ENCODE measurements at regions not wholly inside any gene's neighbourhood (a gene's known extent, or its start where the extent isn't known, plus 50 kb on each side); places are given as distances from the start of the nearest gene placed in this dataset.

DNA sequence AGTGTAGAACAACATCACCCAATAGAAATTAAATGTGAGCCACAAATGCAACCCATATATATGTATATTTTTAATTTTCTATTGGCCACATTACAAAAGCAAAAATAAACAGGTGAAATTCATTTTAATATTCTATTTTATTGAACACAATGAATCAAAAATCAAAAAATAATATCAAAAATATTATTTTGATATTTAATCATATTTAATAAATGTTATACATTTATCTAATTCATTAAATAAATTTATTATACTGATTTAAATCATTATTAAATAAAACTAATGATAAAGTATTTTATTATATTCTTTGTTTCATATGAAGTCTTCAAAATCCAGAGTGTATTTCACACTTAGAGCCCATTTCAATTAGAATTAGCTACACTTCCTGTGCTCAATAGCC lies 98.4 kb upstream of the MANEA start:
- no peak overlapping the region for H3K4me3 ChIP-seq (ENCODE audit: low read depth, poor library complexity, severe bottlenecking)
- no peak for TF ChIP-seq CTCF (IDR thresholded peaks at IDR 0.05)
- intact Hi-C loops (cut with DNase I; ENCODE audit: low total_unique reads): no loop called here
- no peak for DNase-seq (ENCODE audit: low spot score in 2 of 2)

DNA sequence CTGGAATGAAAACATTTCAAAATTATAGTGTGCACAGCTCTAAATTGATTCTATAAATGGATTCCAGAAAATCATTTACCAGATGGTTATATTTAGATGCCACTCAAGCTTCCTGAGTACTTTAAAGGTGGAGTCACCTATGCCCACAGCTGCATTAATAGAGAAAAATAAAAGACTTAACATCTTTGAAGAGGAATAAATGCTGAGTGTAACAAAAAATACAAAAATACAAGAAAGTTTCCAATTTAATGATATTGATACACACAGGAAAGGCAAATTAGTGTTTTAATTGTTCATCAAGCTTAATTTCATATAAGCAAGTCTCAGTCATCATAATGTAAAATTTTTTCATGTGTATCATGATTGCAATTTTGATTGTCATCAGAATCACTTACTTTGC lies 89.5 kb upstream of the MANEA start:
- intact Hi-C loops (cut with DNase I; ENCODE audit: low total_unique reads): no loop called here

GRCh38 chr6:95489185-95489863 lies 88.0 kb upstream of the MANEA start:
- H3K4me3 ChIP-seq (ENCODE audit: low read depth, poor library complexity, severe bottlenecking): no peak overlapping the region
- 16 to 42% methylated on average over 3 of the region's 3 CpGs for WGBS, 2 donors
- intact Hi-C loops (cut with DNase I; ENCODE audit: low total_unique reads): no loop called here
- no peak for DNase-seq (ENCODE audit: low spot score in 2 of 2)
- no peak for TF ChIP-seq CTCF (IDR thresholded peaks at IDR 0.05)
- TF ChIP-seq POLR2A (IDR thresholded peaks at IDR 0.05): no peak

More for the DNA sequence above, 89.5 kb upstream of the MANEA start:
- no peak overlapping the region for H3K4me3 ChIP-seq (ENCODE audit: low read depth, poor library complexity, severe bottlenecking)
- TF ChIP-seq POLR2A (IDR thresholded peaks at IDR 0.05) (no peak), CTCF (IDR thresholded peaks at IDR 0.05) (no peak)
- no peak for DNase-seq (ENCODE audit: low spot score in 2 of 2)

DNA sequence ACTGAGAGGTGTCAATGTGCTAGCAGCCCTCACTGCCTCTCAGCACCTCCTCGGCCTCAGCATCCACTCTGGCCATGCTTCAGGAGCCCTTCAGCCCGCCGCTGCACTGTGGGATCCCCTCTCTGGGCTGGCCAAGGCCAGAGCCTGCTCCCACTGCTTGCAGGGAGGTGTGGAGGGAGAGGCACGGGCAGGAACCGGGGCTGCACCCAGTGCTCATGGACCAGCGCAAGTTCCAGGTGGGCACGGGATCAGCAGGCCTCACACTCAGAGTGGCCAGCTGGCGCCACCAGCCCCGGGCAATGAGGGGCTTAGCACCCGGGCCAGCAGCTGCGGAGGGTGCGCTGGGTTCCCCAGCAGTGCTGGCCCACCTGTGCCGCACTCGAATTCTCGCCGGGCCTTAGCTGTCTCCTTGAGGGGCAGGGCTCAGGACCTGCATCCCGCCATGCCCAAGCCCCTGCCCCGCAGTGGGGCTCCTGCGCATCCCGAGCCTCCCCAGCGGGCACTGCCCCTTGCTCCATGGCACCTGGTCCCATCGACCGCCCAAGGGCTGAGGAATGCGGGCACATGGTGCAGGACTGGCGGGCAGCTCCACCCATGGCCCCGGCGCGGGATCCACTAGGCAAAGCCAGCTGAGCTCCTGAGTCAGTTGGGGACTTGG lies 80.4 kb upstream of the MANEA start:
- intact Hi-C loops (cut with DNase I; ENCODE audit: low total_unique reads): no loop called here
- TF ChIP-seq CTCF (IDR thresholded peaks at IDR 0.05): no peak
- no peak for TF ChIP-seq POLR2A (IDR thresholded peaks at IDR 0.05)
- H3K4me3 ChIP-seq (ENCODE audit: low read depth, poor library complexity, severe bottlenecking): no peak overlapping the region
- no peak for DNase-seq (ENCODE audit: low spot score in 2 of 2)
- 97 to 98% methylated on average over 17 to 25 of the region's 28 CpGs for WGBS, 2 donors

DNA sequence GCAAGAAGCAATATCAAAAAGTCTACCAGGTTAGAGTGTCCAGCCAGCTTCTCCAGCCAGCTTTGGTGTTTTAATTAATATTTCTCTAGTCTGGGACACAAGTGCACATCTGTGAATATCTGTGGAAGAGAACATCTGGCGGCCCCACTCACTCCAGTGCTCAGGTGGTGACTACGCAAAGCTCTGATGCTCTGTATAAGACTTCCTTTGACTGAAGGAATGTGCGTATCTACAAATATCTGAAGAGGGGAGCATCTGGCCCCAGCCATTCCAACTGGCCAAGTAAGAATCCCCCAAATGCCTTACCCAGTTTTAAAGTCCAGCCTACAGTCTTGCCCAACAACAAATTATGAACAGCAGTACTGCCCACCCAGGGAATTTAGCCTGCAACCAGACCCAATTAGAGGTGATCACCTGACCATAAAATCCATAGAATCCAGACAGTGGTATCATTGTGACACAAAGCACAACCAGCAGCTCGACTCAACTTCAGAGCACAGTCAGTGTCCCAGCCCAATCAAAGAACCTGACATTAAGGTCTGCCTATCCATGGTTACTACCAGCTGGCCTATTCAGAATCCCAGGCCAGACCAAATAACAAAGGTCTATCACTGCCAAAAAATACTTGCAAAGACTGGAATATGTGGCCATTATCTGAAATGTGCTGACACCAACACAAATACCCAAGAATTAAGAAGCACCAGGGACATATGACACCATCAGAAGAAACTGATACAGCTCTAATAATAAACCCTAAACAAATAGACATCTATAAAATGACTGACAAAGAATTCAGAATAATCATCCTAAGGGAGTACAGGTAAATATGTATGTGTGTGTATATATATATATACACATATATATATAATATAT lies 76.1 kb upstream of the MANEA start:
- WGBS, 2 donors: 90 to 93% methylated on average over 4 of the region's 4 CpGs
- no peak overlapping the region for H3K4me3 ChIP-seq (ENCODE audit: low read depth, poor library complexity, severe bottlenecking)
- no peak for DNase-seq (ENCODE audit: low spot score in 2 of 2)
- intact Hi-C loops (cut with DNase I; ENCODE audit: low total_unique reads): no loop called here
- TF ChIP-seq CTCF (IDR thresholded peaks at IDR 0.05) (no peak), POLR2A (IDR thresholded peaks at IDR 0.05) (no peak)

Data from lower leg skin (tissue), 4 donors.